Natural killer cell (primary cell): ENCODE measurements at regions not wholly inside any gene's neighbourhood (a gene's known extent, or its start where the extent isn't known, plus 50 kb on each side); places are given as distances from the start of the nearest gene placed in this dataset.

Experiments
- ATAC-seq, 3 donors: fragments of 150-1000 bp in 2 of 3; fragments of 200-7000 bp in 1 of 3; cut with Tn5 transposase; 1 replicate in 1 of 3; 2 replicates in 2 of 3; pipeline ENCODE4 v1.10.0; 2021; ENCODE audit warnings: mild to moderate bottlenecking in 2 of 3, moderate library complexity in 2 of 3
- DNase-seq, 2 donors: peaks; one replicate each; pipeline versions ENCODE4 v3.0.0 to v3.0.0-alpha.2; 2013 to 2021; ENCODE audit warnings: mixed read lengths in 1 of 2
- H3K27ac ChIP-seq: one replicate; pipeline ENCODE4 v1.5.1; 2013; ENCODE audit warnings: mild to moderate bottlenecking, low read length
- H3K27me3 ChIP-seq: one replicate; pipeline ENCODE4 v1.6.1; 2013; ENCODE audit warnings: low read length; ENCODE audit not compliant: control insufficient read depth, insufficient read depth
- H3K36me3 ChIP-seq: one replicate; pipeline ENCODE4 v1.6.1; 2013; ENCODE audit warnings: low read length; ENCODE audit not compliant: control insufficient read depth, insufficient read depth
- H3K4me1 ChIP-seq: one replicate; pipeline ENCODE4 v1.6.1; 2013; ENCODE audit warnings: low read length; ENCODE audit not compliant: control insufficient read depth, insufficient read depth
- H3K4me3 ChIP-seq: one replicate; pipeline ENCODE4 v1.5.1; 2013; ENCODE audit warnings: low read length
- H3K9me3 ChIP-seq: one replicate; pipeline ENCODE4 v1.6.1; 2013; ENCODE audit warnings: low read length; ENCODE audit not compliant: control insufficient read depth, insufficient read depth
- H3K27ac Mint-ChIP-seq, 2 donors: one replicate each; pipeline ENCODE4 v1.8.0; 2022; ENCODE audit warnings: mild to moderate bottlenecking in 2 of 2, mixed read lengths in 2 of 2, moderate library complexity in 1 of 2
- H3K27me3 Mint-ChIP-seq, 2 donors: one replicate each; pipeline ENCODE4 v1.8.0; 2022; ENCODE audit warnings: low read depth in 2 of 2, mixed read lengths in 2 of 2
- H3K36me3 Mint-ChIP-seq: one replicate; pipeline ENCODE4 v1.8.0; 2022; ENCODE audit warnings: mixed read lengths
- H3K4me1 Mint-ChIP-seq, 2 donors: one replicate each; pipeline ENCODE4 v1.8.0; 2022; ENCODE audit warnings: mixed read lengths in 2 of 2
- H3K4me3 Mint-ChIP-seq: one replicate; pipeline ENCODE4 v1.8.0; 2022; ENCODE audit warnings: mild to moderate bottlenecking, moderate library complexity, mixed read lengths
- H3K9me3 Mint-ChIP-seq, 2 donors: one replicate each; pipeline ENCODE4 v1.8.0; 2022; ENCODE audit warnings: mixed read lengths in 2 of 2
- CTCF ChIP-seq: fragments of 200-600 bp; IDR thresholded peaks from one replicate; pipeline ENCODE4 v1.8.0; 2022; ENCODE audit warnings: antibody characterized with exemption
- WGBS: methylation state at CpG from one replicate; pipeline ENCODE4 v1.1.7; 2013; ENCODE audit warnings: missing lambda C conversion rate; ENCODE audit not compliant: insufficient coverage; 5-methylcytosine and 5-hydroxymethylcytosine counted together
- intact Hi-C: fragments of 100-400 bp; cut with micrococcal nuclease; formaldehyde crosslinking; loops from one replicate; pipeline ENCODE4 v1.14.2; 2022

GRCh38 chr6:156719395-156719719 lies 57.8 kb upstream of the ARID1B start:
- Histone ChIP-seq H3K27ac (peak overlapping the region; percentile 41), H3K4me1 (peaks cover 12% of the 10 kb centered on the region), H3K9me3 (no peaks in the 10 kb centered on the region), H3K27me3 (no peaks in the 10 kb centered on the region), H3K4me3 (peak overlapping the region; percentile 29), H3K36me3 (no peaks in the 10 kb centered on the region)
- intact Hi-C loops, result no loop called here
- Mint-ChIP-seq H3K4me1 (peaks cover 0 to 10% of the 10 kb centered on the region in 2 donors), H3K27me3 (peaks cover 10 to 11% of the 10 kb centered on the region in 2 donors), H3K4me3 (peak overlapping the region; percentile 80), H3K27ac (peak overlapping the region; percentile 48 to 56), H3K9me3 (no peaks in the 10 kb centered on the region), H3K36me3 (no peaks in the 10 kb centered on the region)
- DNase-seq (no peak), ATAC-seq (no peak)
- WGBS, result 79% methylated on average over 13 of the region's 13 CpGs
- TF ChIP-seq CTCF, result no peak

- no peak overlapping the region for H3K4me3 ChIP-seq
- Mint-ChIP-seq H3K4me1 (peaks cover 0 to 10% of the 10 kb centered on the region in 2 donors), H3K9me3 (no peaks in the 10 kb centered on the region), H3K27ac (peak overlapping the region in 1 of 2 donors; percentile 48), H3K4me3 (peak overlapping the region; percentile 25), H3K27me3 (peaks cover 10 to 11% of the 10 kb centered on the region in 2 donors), H3K36me3 (no peaks in the 10 kb centered on the region)
- no peak overlapping the region for H3K27ac ChIP-seq
- peaks cover 12% of the 10 kb centered on the region for H3K4me1 ChIP-seq
- intact Hi-C loops, result no loop called here
- no peaks in the 10 kb centered on the region for H3K9me3 ChIP-seq
- no peak for TF ChIP-seq CTCF
- 97% methylated on average over 16 of the region's 18 CpGs for WGBS
- DNase-seq (no peak), ATAC-seq (no peak)
- no peaks in the 10 kb centered on the region for H3K36me3 ChIP-seq
- H3K27me3 ChIP-seq, result no peaks in the 10 kb centered on the region
Observed at GRCh38 chr6:156718647-156719394, 58.4 kb upstream of the ARID1B start.

- Mint-ChIP-seq H3K36me3 (no peaks in the 10 kb centered on the region), H3K4me1 (peaks cover 0 to 10% of the 10 kb centered on the region in 2 donors), H3K27ac (no peak overlapping the region), H3K27me3 (peaks cover 10 to 13% of the 10 kb centered on the region in 2 donors), H3K9me3 (no peaks in the 10 kb centered on the region), H3K4me3 (peak overlapping the region; percentile 30)
- H3K9me3 ChIP-seq, result no peaks in the 10 kb centered on the region
- no peak overlapping the region for H3K4me3 ChIP-seq
- DNase-seq (no peak), ATAC-seq (no peak)
- intact Hi-C loops, result no loop called here
- no peak overlapping the region for H3K27ac ChIP-seq
- no peaks in the 10 kb centered on the region for H3K27me3 ChIP-seq
- 97% methylated on average over 4 of the region's 5 CpGs for WGBS
- H3K36me3 ChIP-seq, result no peaks in the 10 kb centered on the region
- H3K4me1 ChIP-seq, result peaks cover 12% of the 10 kb centered on the region
- no peak for TF ChIP-seq CTCF
Observed at GRCh38 chr6:156717542-156717941, 59.6 kb upstream of the ARID1B start.

GRCh38 chr6:156715839-156716238 lies 61.3 kb upstream of the ARID1B start:
- Histone ChIP-seq H3K27me3 (no peaks in the 10 kb centered on the region), H3K4me3 (no peak overlapping the region), H3K36me3 (no peaks in the 10 kb centered on the region), H3K4me1 (peaks cover 12% of the 10 kb centered on the region), H3K9me3 (no peaks in the 10 kb centered on the region), H3K27ac (no peak overlapping the region)
- Mint-ChIP-seq H3K27ac (no peak overlapping the region), H3K4me3 (no peak overlapping the region), H3K36me3 (no peaks in the 10 kb centered on the region), H3K27me3 (peaks cover 10 to 15% of the 10 kb centered on the region in 2 donors), H3K4me1 (peaks cover 0 to 10% of the 10 kb centered on the region in 2 donors), H3K9me3 (no peaks in the 10 kb centered on the region)
- WGBS, result 94% methylated on average over 5 of the region's 5 CpGs
- DNase-seq (no peak), ATAC-seq (no peak)
- intact Hi-C loops, result no loop called here
- TF ChIP-seq CTCF, result no peak
